ENCODE measurements at regions not wholly inside any gene's neighbourhood (a gene's known extent, or its start where the extent isn't known, plus 50 kb on each side); places are given as distances from the start of the nearest gene placed in this dataset.

GRCh38 chr3:76043746-76044145 is 258.4 kb upstream of the ZNF717 start:
- TF ChIP-seq POLR2A (IDR thresholded peaks at IDR 0.05) (no peak), CTCF (IDR thresholded peaks at IDR 0.05) (no peak)
